HUDEP-2 (cell line): ENCODE measurements at regions not wholly inside any gene's neighbourhood (a gene's known extent, or its start where the extent isn't known, plus 50 kb on each side); places are given as distances from the start of the nearest gene placed in this dataset.
"Not testable (repeated sequence)": the region's sequence is repeated elsewhere in the genome, so short reads cannot be mapped to it uniquely, and the experiment has no call there.

Experiments used
- DNase-seq, 76 experiments: peaks; one replicate each; lab custom pipeline; 2025; ENCODE audit not compliant: unreplicated experiment in 76 of 76; lab: John Stamatoyannopoulos, UW

DNA sequence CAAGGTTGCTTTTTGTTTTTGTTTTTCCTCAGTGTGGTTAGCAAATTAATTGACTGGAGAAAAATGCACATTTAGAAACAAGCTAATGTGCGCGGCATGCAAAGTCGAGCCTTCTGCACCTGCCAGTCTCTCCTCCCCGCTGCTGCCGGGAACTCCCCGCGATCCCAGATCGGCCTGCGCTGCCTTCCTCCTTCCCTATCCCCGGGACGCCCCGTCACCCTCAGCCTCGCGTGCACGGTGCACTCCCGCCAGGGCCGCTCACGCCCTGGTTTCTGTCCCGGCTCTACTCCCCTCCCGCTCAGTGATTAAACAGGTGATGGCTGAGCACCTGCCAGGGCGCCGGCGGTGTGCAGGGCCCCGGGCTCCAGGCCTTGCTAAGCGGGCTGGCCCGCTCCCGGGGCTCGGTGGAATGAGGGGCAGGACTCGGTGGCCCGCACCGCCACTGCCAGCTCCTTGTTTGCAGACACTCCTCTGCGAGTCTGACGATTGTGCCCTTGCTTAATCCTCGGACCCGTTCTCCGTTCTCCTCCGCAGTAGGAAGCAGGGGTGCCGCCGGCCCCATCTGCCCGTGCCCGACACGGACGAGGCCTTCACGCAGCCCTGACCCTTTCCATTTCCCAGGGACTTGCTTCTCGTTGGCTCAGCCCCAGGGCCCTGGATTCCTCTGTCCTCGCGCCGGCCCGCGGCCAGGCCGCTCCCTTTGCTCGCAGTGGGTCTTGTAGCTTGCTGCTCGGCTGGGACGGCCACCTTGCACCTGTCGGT lies 143.4 kb downstream of the TRIML1 start:
- no peak for DNase-seq

DNA sequence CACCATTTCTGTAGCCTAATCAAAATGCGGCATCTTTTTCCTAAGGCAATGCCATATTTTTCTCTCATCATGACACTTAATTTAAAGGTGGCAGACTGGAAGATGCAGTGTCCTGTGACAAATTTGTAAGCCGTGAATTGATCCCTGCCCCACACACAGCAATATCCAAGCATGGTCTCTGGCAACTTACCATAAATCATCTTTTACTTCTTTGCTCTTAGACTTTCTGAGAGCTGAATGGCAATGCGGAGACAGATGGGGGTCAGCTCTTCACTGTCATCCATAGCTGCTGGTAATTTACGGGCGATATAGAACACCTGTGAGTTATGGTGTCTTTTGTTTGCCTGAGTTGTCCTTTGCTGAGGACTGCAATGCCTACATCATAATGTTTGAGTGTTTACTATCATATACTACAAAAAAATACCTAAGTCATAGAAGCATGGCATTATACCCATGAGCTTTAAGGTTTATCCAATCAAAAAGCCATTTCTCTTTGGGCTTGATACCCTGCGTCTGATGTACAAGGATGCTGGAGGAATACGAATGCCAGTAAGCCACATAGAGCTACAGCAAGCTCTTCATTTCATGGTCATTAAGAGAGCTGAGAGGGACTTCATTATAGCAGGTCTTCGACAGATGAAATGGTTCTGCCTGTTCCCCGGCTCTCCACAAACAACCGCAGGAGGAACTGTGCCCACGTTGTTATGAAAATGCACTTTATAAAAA lies 148.1 kb downstream of the TRIML1 start:
- no peak for DNase-seq

DNA sequence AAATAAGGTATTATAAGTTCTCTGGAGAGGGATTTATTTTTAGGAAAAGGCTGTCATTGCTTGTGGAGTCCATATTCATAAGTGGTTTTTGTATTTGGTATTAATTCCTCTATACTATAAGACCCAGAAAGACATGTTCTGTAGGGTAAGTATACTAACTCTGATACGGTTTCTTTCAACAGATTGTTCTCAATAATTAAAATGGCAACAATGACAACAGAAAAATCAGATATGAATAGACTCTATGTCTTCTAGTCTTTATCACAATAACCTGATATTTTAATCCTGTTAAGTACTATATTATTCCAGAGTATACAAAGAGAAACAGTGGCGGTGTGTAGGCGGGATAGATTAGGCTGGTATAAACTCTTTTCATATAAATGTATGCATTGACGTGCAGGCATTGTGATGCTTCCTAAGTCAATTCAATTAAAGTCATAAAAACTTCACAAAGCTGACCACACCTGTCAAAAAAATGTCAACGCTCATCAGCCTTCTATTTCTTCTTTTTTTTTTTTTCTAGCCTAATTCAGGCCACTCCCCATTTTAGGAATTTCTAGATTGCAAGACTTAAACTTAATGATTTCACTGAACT lies 150.4 kb downstream of the TRIML1 start:
- DNase-seq: no peak

DNA sequence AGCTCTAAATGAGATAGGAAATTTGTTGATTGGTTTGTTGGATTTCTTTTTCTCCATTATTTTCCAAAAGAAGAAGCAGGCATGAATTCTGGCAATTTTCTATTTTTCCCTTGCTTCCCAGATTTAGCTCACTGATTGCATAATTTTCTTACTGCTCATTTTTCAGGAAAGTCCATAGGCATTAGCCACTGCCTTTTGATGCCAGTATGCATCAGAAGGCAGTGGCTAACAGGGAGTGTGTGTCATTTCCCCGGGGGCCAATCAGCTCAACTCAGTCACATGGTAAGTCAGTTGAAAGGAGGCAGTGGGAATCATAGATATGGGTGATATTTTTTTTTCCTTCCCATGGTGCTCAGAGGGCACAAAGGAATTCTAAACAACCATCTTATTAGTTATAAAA lies 156.7 kb downstream of the TRIML1 start:
- no peak for DNase-seq

DNA sequence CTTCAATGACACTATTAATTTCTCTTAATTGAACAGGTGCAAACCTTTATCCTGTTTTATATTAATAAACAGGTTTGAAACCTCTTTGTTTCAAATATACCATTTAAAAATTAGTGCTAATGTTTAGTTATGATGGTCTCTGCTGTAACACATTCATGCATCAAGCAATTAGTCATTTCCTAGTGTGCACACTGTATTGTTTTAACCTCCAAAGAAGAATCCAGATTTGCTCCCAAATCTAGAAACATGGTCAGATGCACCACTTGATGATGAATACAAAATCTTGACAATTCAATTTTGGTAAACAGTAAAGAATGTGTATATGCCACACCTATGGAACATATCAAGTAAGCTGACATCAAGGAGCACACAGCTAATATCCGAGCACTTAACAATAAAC lies 157.1 kb downstream of the TRIML1 start:
- DNase-seq: no peak

DNA sequence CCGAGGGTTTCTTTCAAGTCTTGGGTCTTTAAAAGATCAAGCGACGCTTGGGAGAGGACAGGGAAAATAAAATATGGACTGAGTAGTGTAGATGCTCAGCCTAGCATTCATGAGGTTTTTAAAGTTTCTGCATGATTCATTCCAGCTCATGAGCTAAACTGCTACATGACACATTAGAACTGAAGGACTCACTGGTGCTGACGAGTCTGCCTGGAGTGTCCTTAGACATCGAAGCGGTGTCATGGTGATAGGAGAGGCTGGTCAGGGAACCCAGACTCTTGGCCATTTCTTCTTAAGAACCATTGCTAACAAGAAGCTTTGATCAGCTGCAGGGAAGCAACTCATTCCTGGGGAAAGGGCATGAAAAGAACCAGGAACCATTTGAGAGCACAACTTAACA lies 158.6 kb downstream of the TRIML1 start:
- DNase-seq: no peak

DNA sequence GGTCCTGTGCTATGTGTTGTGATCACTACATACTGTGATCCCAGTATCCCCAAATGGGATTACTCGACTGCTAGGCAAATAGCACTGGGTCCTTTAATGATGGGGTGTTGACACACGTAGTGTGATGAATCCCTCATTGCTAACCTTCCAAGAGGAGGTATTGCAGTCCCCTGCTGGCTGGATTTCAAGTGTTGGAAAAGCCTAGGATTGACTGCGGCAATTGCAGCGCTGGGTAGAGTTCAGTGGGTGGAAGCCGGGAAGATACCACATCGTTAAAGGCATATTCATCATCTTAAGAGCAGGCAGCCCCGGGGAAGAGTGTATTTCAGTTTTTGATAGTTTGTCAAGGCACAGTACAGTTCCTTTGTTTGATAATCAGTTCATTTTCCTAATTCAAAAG lies 159.9 kb downstream of the TRIML1 start:
- no peak for DNase-seq

DNA sequence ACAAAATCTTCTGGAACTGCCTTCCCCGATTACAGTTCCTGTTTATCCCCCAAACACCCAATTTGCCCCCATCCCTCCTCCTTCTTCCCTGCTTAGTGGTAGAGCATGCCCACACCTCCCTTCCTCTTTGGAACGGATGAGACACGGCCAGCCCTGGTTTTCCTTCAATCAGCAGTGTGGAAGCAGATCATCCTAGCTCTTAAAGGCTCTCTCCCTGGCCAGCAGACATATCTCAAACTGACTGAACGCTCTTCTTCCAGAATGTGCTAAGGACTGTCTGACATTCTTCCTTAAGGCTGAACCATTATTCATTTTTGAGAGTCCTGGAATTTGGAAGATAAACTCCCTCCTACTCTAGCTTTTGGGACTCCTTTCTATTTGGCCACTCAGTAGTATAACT lies 161.1 kb downstream of the TRIML1 start:
- no peak for DNase-seq

DNA sequence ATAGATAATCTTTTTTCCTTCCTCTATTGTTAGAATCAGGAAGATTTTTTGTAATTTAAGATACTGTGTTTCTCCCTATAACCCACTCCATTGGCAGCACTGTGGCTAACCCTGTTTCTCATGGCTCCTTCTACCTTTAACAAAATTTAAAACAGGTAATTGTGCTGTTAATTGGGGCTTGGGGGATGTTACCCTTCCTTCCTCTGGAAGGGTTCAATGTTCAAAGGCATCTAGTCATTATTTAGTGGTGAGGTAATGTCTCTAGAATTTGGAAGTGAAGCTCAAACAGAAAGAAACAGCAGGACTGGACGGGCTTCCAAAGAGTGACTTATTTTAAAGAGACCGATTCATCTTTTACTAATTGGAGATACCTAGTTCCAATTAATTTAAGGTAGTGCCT lies 166.4 kb downstream of the TRIML1 start:
- DNase-seq: no peak

DNA sequence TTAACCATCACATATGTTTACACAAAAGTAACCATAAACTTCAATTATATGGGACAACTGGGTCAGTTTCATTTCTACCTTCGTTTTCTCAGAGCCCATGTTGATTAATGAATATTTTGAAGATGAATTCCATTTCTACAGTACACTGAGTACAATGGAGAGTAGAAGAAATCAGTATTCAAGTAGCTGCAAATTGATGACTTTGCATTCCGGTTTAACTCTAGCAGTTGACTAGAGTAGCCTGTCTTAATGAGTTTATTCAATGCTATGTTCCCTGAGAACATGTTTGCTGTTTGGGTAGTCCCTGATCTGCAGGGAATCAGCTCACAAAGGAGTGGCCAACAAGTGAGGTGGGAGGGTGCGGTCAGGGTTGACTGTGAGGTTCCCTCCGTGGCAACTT lies 168.3 kb downstream of the TRIML1 start:
- DNase-seq: no peak

DNA sequence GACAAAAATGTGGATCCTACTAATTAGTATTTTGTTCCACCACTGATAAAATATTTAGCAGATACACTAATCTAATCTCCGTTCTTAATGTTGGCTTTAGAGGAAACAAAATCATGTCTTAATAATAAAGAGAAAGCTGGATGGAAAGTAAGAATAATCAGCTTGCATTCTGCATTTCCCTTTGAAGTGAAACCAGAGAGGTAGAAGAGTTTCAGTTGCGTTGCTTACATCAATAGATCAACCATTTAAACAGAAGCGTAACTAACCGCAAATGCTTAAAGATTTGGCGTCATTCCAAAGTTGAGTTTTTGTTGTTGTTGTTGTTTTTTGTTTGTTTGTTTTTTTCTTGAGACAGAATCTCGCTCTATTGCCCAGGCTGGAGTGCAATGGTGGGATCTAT lies 168.9 kb downstream of the TRIML1 start:
- no peak for DNase-seq

DNA sequence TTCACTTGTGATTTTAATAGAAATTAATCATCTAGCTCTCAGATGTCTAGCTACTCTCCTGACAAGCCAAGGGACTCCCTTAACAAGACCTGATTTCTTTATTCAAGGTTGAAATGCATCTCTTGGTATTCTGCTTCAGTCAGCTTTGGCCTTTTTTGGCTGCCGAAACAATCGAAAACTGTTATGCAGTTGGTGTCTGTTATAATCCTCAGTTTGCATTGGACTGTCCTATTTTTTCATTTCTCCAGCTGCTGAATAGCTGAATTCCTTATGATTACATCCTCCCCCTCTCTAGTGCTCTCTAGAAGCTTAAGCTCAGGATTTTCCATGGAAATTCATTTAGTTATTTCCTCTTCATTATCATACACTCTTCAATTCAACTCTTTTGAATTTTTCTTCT lies 177.2 kb downstream of the TRIML1 start:
- DNase-seq: no peak

DNA sequence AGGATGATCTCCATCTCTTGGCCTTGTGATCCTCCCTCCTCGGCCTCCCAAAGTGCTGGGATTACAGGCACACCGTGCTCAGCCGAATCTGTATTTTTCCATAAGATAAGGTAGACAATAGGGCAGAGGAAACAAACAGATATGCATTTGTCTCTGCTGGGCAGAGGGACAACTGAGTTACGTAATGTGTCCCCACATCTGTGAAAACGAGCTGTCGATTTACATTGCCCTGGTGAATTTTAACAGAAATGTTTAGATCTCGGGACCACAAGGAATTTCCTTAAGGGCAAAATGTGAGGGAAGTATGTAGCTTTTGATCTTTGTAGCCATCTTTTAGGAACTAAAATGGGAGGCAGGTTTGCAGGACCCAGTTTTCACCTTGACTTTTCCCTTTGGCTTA lies 189.7 kb downstream of the TRIML1 start:
- DNase-seq: no peak

DNA sequence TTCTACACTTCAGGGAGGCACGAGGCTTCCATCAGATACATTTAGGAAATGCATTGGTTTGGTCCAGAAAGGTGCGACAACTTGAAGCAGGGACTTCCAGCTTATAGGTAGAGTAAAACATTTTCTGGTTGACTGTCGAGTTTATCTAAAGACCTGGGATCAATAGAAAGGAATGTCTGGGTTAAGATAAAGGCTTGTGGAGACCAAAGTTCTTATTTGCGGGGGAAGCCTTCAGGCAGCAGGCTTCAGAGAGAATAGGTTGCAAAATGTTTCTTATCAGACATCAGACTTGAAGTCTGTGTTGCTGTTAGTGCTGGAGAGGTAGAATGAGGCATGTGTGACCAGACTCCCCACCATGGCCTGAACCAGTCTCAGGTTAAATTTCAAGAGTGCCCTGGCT lies 190.3 kb downstream of the TRIML1 start:
- DNase-seq: no peak

DNA sequence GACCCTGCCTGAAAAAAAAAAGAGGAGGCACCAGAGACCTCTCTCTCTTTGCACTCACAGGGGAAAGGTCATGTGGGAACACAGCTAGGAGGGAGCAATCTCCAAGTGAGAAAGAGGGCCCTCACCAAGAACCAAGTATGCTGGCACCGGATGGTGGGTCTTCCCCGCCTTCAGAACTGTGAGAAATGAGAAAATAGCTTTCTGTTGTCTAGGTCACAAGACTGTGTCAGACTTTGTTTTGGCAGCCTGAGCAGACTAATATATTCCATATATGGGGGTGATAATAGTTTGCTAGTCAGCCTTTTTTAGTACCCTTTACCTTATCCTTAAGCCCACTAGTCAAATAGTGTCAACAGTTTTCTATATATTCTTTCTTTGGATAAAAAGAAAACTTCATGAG lies 193.0 kb downstream of the TRIML1 start:
- DNase-seq: no peak

DNA sequence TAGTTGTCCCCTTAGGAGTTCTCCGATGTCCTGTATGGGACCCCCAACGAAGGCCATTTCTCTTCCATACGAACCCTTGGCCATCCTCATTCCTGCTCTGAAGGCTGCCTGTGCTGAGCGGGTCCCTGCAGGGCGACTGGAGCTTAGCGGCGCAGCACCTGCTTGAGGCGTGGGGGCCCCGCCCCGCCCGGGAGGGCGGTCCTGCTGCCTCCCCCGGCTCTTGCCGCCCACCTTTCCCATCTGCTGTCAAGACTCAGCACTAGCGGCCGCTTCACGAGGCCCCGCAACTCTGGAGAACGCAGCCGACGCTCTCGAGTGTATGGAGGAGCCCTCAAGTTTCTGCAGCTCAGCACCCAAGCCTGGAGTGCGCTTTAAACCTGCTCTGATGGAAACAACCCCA lies 197.7 kb downstream of the TRIML1 start:
- DNase-seq: no peak

DNA sequence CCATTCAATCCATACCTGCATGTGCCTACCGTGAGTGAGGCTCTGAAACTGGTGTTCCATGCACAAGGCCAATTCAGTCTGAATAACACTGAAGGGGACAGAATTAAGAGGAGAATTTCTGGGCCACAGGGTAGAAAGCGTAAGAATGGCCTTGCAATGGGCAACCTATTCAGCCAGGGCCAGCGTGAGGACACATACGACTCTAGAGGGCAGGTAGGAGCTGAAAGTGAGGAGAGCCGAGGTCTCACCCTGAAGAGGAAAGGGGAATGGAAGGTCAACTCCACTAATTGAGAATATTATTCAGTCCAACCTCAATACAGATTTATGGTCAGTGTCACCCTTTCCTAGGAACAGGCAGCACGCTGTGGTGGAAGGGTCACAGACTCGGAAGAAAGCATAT lies 202.2 kb downstream of the TRIML1 start:
- no peak for DNase-seq

DNA sequence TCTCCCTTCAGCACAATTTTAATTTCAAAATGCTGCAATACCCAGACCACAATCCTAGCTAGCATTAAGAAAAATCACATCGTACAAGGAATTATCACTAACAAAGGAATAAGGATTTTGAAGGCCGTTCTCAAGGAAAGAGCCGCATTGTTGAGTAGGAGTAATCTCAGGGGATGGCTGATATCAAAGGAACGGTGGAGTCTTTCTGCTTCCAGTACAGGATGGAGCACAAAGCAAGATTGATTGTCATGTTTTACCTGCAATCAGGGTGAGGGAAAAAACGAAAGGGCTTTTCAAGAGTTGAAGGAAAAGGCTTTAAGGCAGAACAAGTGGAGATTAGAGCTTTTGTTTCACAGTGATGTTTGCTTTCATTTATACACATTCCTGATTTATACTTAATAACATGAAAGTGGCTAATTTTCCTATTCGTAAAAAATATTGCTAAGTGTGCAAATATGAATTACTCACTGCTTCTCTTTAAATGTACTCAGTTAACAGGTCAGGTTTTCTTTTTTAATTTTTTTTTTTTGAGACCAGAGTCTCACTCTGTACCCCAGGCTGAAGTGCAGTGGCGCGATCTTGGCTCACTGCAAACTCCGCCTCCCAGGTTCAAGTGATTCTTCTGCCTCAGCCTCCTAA lies 207.0 kb downstream of the TRIML1 start:
- no peak for DNase-seq

DNA sequence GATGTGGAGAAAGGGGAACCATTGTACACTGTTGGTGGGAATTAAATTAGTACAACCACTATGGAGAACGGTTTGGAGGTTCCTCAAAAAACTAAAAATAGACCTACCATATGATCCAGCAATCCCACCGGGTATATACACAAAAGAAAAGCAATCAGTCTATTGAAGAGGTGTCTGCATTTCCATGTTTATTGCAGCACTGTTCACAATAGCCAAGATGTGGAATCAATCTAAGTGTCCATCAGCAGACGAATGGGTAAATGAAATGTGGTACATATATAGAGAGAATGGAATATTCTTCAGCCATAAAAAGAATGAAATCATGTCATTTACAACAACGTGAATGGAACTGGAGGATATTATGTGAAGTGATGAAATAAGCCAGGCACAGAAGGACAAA lies 208.1 kb downstream of the TRIML1 start:
- DNase-seq: no peak

DNA sequence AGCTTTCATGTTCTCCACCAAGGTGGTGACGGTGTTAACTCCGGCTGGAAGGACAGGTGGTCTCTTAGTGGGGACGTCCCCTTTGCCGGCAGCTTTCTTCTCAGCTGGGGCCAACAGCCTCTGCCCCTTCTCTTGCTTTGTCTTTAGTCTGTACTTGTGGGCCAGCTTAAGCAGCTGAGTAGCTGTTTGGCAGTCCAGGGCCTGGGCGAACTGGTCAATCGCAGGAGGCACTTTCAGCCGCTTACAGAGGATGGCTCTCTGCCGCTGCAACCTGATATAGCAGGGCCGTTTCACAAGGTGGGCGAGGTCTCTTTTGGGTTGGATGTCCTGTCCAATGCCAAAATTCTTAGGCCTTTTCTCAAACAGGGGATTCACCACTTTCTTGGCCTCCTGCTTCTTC lies 210.3 kb downstream of the TRIML1 start:
- not testable (repeated sequence) for DNase-seq

DNA sequence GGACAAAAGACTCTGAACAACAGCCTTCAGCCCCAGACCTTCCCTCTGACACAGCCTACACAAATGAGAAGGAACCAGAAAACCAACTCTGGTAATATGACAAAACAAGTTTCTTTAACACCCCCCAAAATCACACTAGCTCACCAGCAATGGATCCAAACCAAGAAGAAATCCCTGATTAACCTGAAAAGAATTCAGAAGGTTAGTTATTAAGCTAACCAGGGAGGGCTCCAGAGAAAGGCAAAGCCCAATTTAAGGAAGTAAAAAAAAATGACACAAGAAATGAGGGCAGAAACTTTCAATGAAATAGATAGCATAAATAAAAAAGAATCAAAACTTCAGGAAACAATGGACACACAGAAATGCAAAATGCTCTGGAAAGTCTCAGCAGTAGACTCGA lies 224.0 kb downstream of the TRIML1 start:
- no peak for DNase-seq

DNA sequence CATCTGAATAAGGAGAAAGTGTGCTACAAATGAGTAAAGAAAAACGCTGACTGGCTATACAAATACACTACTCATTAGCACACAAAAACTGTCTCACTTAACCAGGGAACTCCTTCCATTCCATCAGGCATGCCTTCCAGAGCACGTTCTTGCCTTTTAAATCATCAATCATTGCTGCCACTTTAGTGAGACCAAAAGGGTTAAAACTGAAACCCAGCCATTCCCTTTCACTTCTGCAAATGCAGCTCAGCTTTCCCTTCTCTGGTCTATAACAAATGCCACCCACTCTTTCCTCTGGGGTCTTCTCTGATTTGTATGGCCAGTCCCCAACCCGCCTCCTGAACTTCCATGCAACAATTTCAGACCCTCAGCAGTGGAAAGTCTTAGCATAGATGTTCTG lies 231.5 kb downstream of the TRIML1 start:
- no peak for DNase-seq
